ENCODE measurements at regions not wholly inside any gene's neighbourhood (a gene's known extent, or its start where the extent isn't known, plus 50 kb on each side); places are given as distances from the start of the nearest gene placed in this dataset.
"Not testable (repeated sequence)": the region's sequence is repeated elsewhere in the genome, so short reads cannot be mapped to it uniquely, and the experiment has no call there.

DNA sequence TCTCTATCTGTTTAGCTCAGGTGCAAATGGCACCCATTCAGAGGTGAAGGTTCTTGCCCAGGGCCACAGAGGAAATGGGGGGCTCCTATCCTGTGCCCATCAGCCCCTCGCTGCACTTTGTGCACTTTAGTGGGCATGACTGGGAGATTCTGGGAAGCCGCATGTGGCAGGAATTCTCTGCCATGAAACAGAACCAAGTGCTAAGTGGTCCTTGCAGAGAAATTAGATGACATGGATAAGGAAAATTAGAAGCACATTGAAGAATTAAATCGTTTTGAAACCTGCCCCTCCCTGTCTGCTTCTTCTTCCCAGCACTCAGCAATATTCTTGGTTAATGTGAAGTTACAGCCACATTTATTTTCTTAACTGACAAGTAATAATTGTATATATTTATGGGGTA is 185.2 kb upstream of the RTL1 start:
- H3K27ac Mint-ChIP-seq (ENCODE audit: low read depth, unreplicated experiment) = no peak overlapping the region
- no peak overlapping the region for H3K4me3 Mint-ChIP-seq (ENCODE audit: unreplicated experiment)
- H3K27me3 Mint-ChIP-seq (ENCODE audit: insufficient read depth, unreplicated experiment) = no peaks in the 10 kb centered on the region
- no peaks in the 10 kb centered on the region for H3K9me3 Mint-ChIP-seq (ENCODE audit: unreplicated experiment)
- H3K4me1 Mint-ChIP-seq (ENCODE audit: insufficient read depth, unreplicated experiment) = no peaks in the 10 kb centered on the region
- DNase-seq (ENCODE audit: unreplicated experiment) = no peak
- intact Hi-C loops (cut with micrococcal nuclease) = no loop called here
- TF ChIP-seq, protein P1, sequence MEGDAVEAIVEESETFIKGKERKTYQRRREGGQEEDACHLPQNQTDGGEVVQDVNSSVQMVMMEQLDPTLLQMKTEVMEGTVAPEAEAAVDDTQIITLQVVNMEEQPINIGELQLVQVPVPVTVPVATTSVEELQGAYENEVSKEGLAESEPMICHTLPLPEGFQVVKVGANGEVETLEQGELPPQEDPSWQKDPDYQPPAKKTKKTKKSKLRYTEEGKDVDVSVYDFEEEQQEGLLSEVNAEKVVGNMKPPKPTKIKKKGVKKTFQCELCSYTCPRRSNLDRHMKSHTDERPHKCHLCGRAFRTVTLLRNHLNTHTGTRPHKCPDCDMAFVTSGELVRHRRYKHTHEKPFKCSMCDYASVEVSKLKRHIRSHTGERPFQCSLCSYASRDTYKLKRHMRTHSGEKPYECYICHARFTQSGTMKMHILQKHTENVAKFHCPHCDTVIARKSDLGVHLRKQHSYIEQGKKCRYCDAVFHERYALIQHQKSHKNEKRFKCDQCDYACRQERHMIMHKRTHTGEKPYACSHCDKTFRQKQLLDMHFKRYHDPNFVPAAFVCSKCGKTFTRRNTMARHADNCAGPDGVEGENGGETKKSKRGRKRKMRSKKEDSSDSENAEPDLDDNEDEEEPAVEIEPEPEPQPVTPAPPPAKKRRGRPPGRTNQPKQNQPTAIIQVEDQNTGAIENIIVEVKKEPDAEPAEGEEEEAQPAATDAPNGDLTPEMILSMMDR (IDR thresholded peaks at IDR 0.05; ENCODE audit: unreplicated experiment) = no peak
- BruUV-seq (replicated peaks) = no TSS peak
- no peaks in the 10 kb centered on the region for H3K36me3 Mint-ChIP-seq (ENCODE audit: insufficient read depth, unreplicated experiment)
- POLR2A ChIA-PET = no interaction called here
- CTCF ChIA-PET = no interaction called here

DNA sequence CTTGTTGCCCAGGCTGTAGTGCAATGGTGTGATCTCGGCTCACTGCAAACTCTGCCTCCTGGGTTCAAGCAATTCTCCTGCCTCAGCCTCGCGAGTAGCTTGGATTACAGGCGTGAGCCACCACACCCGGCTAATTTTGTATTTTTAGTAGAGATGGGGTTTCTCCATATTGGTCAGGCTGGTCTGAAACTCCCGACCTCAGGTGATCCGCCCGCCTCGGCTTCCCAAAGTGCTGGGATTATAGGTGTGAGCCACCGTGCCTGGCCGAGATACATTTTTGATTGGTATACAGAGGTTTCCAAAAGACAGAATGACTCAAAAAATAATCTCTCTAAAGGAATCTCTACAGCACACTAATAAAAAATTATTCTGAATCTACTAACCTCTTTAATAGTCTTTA is 187.0 kb upstream of the RTL1 start:
- intact Hi-C loops (cut with micrococcal nuclease); H3K4me3 Mint-ChIP-seq (ENCODE audit: unreplicated experiment); H3K27ac Mint-ChIP-seq (ENCODE audit: low read depth, unreplicated experiment); H3K9me3 Mint-ChIP-seq (ENCODE audit: unreplicated experiment); H3K27me3 Mint-ChIP-seq (ENCODE audit: insufficient read depth, unreplicated experiment); CTCF ChIA-PET; DNase-seq (ENCODE audit: unreplicated experiment); H3K36me3 Mint-ChIP-seq (ENCODE audit: insufficient read depth, unreplicated experiment); H3K4me1 Mint-ChIP-seq (ENCODE audit: insufficient read depth, unreplicated experiment); POLR2A ChIA-PET; BruUV-seq (replicated peaks): not testable (repeated sequence)

DNA sequence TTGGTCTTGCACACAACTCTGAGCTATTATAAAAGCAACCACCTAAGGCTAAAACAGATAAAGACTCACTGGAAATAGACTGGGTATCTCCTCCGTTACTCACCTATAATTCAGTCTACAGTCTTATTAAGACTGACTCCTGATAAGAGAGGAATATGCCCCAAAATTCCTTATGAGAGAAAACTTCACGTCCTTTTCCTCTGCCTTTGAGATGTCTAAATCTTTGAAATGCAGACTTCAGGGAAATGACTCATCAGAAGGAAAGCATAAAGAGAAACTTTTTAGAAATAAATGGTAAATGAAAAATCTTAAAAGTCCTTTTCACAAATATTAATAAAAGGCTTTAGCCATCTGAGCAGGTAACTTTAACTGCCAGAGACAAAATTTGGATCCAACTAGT is 187.5 kb upstream of the RTL1 start:
- H3K36me3 Mint-ChIP-seq (ENCODE audit: insufficient read depth, unreplicated experiment) = no peaks in the 10 kb centered on the region
- no TSS peak for BruUV-seq (replicated peaks)
- H3K27ac Mint-ChIP-seq (ENCODE audit: low read depth, unreplicated experiment) = no peak overlapping the region
- TF ChIP-seq, protein P1 (IDR thresholded peaks at IDR 0.05; ENCODE audit: unreplicated experiment) = no peak
- no peaks in the 10 kb centered on the region for H3K9me3 Mint-ChIP-seq (ENCODE audit: unreplicated experiment)
- intact Hi-C loops (cut with micrococcal nuclease) = no loop called here
- ChIA-PET POLR2A (no interaction called here), CTCF (no interaction called here)
- DNase-seq (ENCODE audit: unreplicated experiment) = no peak
- H3K4me3 Mint-ChIP-seq (ENCODE audit: unreplicated experiment) = no peak overlapping the region
- no peaks in the 10 kb centered on the region for H3K27me3 Mint-ChIP-seq (ENCODE audit: insufficient read depth, unreplicated experiment)
- H3K4me1 Mint-ChIP-seq (ENCODE audit: insufficient read depth, unreplicated experiment) = no peaks in the 10 kb centered on the region

DNA sequence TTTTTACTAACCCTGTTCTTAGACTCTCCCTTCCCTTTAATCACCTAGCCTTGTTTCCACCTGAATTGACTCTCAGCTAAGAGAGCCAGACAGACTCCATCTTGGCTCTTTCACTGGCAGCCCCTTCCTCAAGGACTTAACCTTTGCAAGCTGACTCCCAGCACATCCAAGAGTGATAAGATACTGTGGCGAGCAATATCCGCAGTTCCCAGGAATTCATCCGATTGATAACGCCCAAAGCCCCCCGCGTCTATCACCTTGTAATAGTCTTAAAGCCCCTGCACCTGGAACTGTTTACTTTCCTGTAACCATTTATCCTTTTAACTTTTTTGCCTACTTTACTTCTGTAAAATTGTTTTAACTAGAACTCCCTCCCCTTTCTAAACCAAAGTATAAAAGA is 191.4 kb upstream of the RTL1 start:
- CTCF ChIA-PET; H3K27ac Mint-ChIP-seq (ENCODE audit: low read depth, unreplicated experiment); H3K4me1 Mint-ChIP-seq (ENCODE audit: insufficient read depth, unreplicated experiment); intact Hi-C loops (cut with micrococcal nuclease); BruUV-seq (replicated peaks); H3K27me3 Mint-ChIP-seq (ENCODE audit: insufficient read depth, unreplicated experiment); H3K4me3 Mint-ChIP-seq (ENCODE audit: unreplicated experiment); POLR2A ChIA-PET; H3K36me3 Mint-ChIP-seq (ENCODE audit: insufficient read depth, unreplicated experiment); H3K9me3 Mint-ChIP-seq (ENCODE audit: unreplicated experiment); DNase-seq (ENCODE audit: unreplicated experiment): not testable (repeated sequence)

DNA sequence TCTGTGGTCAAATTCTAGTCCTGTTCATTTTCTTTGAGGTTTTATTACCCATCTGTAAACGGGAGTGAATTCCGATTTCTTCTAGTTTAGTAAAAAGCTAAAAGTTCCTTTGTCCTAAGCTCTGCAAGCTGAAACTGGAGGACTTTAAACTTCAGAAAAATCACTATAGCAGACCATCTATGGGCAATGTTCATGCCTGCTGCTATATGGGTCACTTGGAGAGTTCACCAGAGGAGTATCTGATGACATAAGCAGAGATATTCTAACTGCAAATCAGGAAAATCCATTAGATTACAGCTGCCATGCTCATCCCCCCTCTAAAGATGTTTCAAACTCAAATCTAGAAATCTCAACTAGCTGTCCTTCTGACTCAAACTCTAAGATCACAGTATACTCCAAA is 193.0 kb upstream of the RTL1 start:
- ChIA-PET CTCF (no interaction called here), POLR2A (interaction anchor here (0.6 kb wide), 1 partner anchor 104 kb away, joined by 3 read pairs; no protein-coding TSS in a partner anchor)
- H3K4me1 Mint-ChIP-seq (ENCODE audit: insufficient read depth, unreplicated experiment) = no peaks in the 10 kb centered on the region
- H3K27me3 Mint-ChIP-seq (ENCODE audit: insufficient read depth, unreplicated experiment) = no peaks in the 10 kb centered on the region
- TF ChIP-seq, protein P1 (IDR thresholded peaks at IDR 0.05; ENCODE audit: unreplicated experiment) = no peak
- intact Hi-C loops (cut with micrococcal nuclease) = no loop called here
- no TSS peak for BruUV-seq (replicated peaks)
- H3K27ac Mint-ChIP-seq (ENCODE audit: low read depth, unreplicated experiment) = no peak overlapping the region
- no peaks in the 10 kb centered on the region for H3K36me3 Mint-ChIP-seq (ENCODE audit: insufficient read depth, unreplicated experiment)
- no peak overlapping the region for H3K4me3 Mint-ChIP-seq (ENCODE audit: unreplicated experiment)
- no peaks in the 10 kb centered on the region for H3K9me3 Mint-ChIP-seq (ENCODE audit: unreplicated experiment)
- no peak for DNase-seq (ENCODE audit: unreplicated experiment)
